Neural cell (in vitro differentiated cells): ENCODE measurements at regions not wholly inside any gene's neighbourhood (a gene's known extent, or its start where the extent isn't known, plus 50 kb on each side); places are given as distances from the start of the nearest gene placed in this dataset.

Experiments used
- H2AFZ ChIP-seq: fragments of 200-600, 300-800 bp; sonication (generic), shearing (Covaris generic); 2 replicates; pipeline ENCODE4 v1.6.0; 2014; ENCODE audit warnings: low read depth, mild to moderate bottlenecking, antibody characterized with exemption, low read length, moderate library complexity
- H3F3A ChIP-seq: fragments of 200-600 bp; shearing (Covaris generic); 2 replicates; pipeline ENCODE4 v1.6.1; 2016; ENCODE audit warnings: mild to moderate bottlenecking, moderate library complexity, mixed read lengths, antibody characterized with exemption, low read length; ENCODE audit not compliant: insufficient read depth, poor library complexity, severe bottlenecking
- H3K27ac ChIP-seq: fragments of 200-600, 300-800 bp; sonication (generic), shearing (Covaris generic); 2 replicates; pipeline ENCODE4 v1.5.1; 2014; ENCODE audit warnings: mild to moderate bottlenecking, low read length, moderate library complexity
- H3K27me3 ChIP-seq: fragments of 300-800, 200-600 bp; sonication (generic), shearing (Covaris generic); 2 replicates; pipeline ENCODE4 v1.6.0; 2014; ENCODE audit warnings: mild to moderate bottlenecking, low read depth, low read length, moderate library complexity; ENCODE audit not compliant: insufficient read depth
- H3K36me3 ChIP-seq: fragments of 300-800, 200-600 bp; sonication (generic), shearing (Covaris generic); 2 replicates; pipeline ENCODE4 v1.5.1; 2014; ENCODE audit warnings: mild to moderate bottlenecking, antibody characterized with exemption, low read length, moderate library complexity; ENCODE audit not compliant: insufficient read depth
- H3K4me2 ChIP-seq: fragments of 300-800, 200-600 bp; sonication (generic), shearing (Covaris generic); 2 replicates; pipeline ENCODE4 v1.6.0; 2014; ENCODE audit warnings: mild to moderate bottlenecking, low read length
- H3K4me3 ChIP-seq: fragments of 300-800, 200-600 bp; sonication (generic), shearing (Covaris generic); 2 replicates; pipeline ENCODE4 v1.5.1; 2014; ENCODE audit warnings: mild to moderate bottlenecking, low read length, moderate library complexity
- H3K79me2 ChIP-seq: fragments of 200-600 bp; shearing (Covaris generic); replicated peaks from 2 replicates; pipeline ENCODE4 v1.6.0; 2014; ENCODE audit warnings: mild to moderate bottlenecking, low read length, moderate library complexity; ENCODE audit not compliant: insufficient read depth
- H3K9ac ChIP-seq: fragments of 300-800, 200-600 bp; sonication (generic), shearing (Covaris generic); 2 replicates; pipeline ENCODE4 v1.6.1; 2016; ENCODE audit warnings: mild to moderate bottlenecking, low read length, mixed read lengths
- H3K9me2 ChIP-seq: fragments of 200-600 bp; shearing (Covaris generic); 2 replicates; pipeline ENCODE4 v1.6.1; 2016; ENCODE audit warnings: mild to moderate bottlenecking, low read length, mixed read lengths; ENCODE audit not compliant: insufficient read depth
- H3K9me3 ChIP-seq: fragments of 200-600, 300-800 bp; sonication (generic), shearing (Covaris generic); 2 replicates; pipeline ENCODE4 v1.6.1; 2016; ENCODE audit warnings: mild to moderate bottlenecking, mixed run types, low read length, moderate library complexity, mixed read lengths
- H4K20me1 ChIP-seq: fragments of 200-600 bp; shearing (Covaris generic); 2 replicates; pipeline ENCODE4 v1.6.1; 2016; ENCODE audit warnings: mild to moderate bottlenecking, mixed run types; ENCODE audit not compliant: insufficient read depth
- CTCF ChIP-seq: fragments of 450-650 bp; IDR thresholded peaks from 2 replicates; pipeline ENCODE4 v1.5.1; 2014; ENCODE audit warnings: antibody characterized with exemption, mild to moderate bottlenecking, moderate library complexity; ENCODE audit not compliant: poor library complexity, severe bottlenecking
- EP300 ChIP-seq: fragments of 450-650 bp; conservative IDR thresholded peaks from 2 replicates; pipeline ENCODE4 v1.6.1; 2014; ENCODE audit warnings: antibody characterized with exemption, mild to moderate bottlenecking, moderate library complexity; ENCODE audit not compliant: poor library complexity, severe bottlenecking
- EZH2 ChIP-seq: fragments of 200-600, 300-800 bp; shearing (Covaris generic), sonication (generic); IDR thresholded peaks from 2 replicates; pipeline ENCODE4 v1.6.1; 2014; ENCODE audit warnings: antibody characterized with exemption, low read length, borderline replicate concordance, mild to moderate bottlenecking; ENCODE audit not compliant: insufficient read depth, poor library complexity, severe bottlenecking
- MXI1 ChIP-seq: fragments of 450-650 bp; conservative IDR thresholded peaks from 2 replicates; pipeline ENCODE4 v1.6.1; 2014; ENCODE audit warnings: antibody characterized with exemption, mild to moderate bottlenecking; ENCODE audit not compliant: poor library complexity, severe bottlenecking
- POLR2AphosphoS5 ChIP-seq: IDR thresholded peaks from 2 replicates; pipeline ENCODE4 v1.6.1; 2012
- RAD21 ChIP-seq: fragments of 450-650 bp; conservative IDR thresholded peaks from 2 replicates; pipeline ENCODE4 v1.6.1; 2014; ENCODE audit warnings: antibody characterized with exemption, mild to moderate bottlenecking, moderate library complexity
- REST ChIP-seq: IDR thresholded peaks from 2 replicates; pipeline ENCODE4 v1.6.1; 2012; ENCODE audit warnings: borderline replicate concordance
- SMC3 ChIP-seq: fragments of 450-650 bp; conservative IDR thresholded peaks from 2 replicates; pipeline ENCODE4 v1.6.1; 2014; ENCODE audit warnings: antibody characterized with exemption, mild to moderate bottlenecking, moderate library complexity; ENCODE audit not compliant: poor library complexity
- TAF1 ChIP-seq: IDR thresholded peaks from 2 replicates; pipeline ENCODE4 v1.6.1; 2012; ENCODE audit warnings: low read depth

GRCh38 chr5:35443803-35444595, 173.7 kb upstream of the SPEF2 start:
- TF ChIP-seq EP300 (no peak), CTCF (no peak), SMC3 (no peak), MXI1 (no peak), RAD21 (no peak), EZH2 (no peak), REST (no peak)
- Histone ChIP-seq H2AFZ (no peak overlapping the region), H3K36me3 (no peaks in the 10 kb centered on the region), H3K9me3 (no peaks in the 10 kb centered on the region), H3K27ac (no peak overlapping the region), H3K4me2 (no peak overlapping the region), H3K9ac (no peak overlapping the region), H4K20me1 (no peaks in the 10 kb centered on the region), H3K4me3 (no peak overlapping the region), H3K9me2 (no peaks in the 10 kb centered on the region), H3F3A (no peaks in the 10 kb centered on the region), H3K27me3 (no peaks in the 10 kb centered on the region), H3K79me2 (no peaks in the 10 kb centered on the region)

- no peak overlapping the region for H3K4me2 ChIP-seq
- no peak for TF ChIP-seq RAD21
- TF ChIP-seq CTCF = no peak
- no peak for TF ChIP-seq REST
- TF ChIP-seq EZH2 = no peak
- no peak for TF ChIP-seq POLR2AphosphoS5
- TF ChIP-seq TAF1 = no peak
- TF ChIP-seq MXI1 = no peak
- no peak for TF ChIP-seq EP300
- TF ChIP-seq SMC3 = no peak
- no peaks in the 10 kb centered on the region for H4K20me1 ChIP-seq
- H3K79me2 ChIP-seq = no peaks in the 10 kb centered on the region
- H3K9ac ChIP-seq = no peak overlapping the region
- H3F3A ChIP-seq = no peaks in the 10 kb centered on the region
- no peak overlapping the region for H3K27ac ChIP-seq
- H3K9me2 ChIP-seq = no peaks in the 10 kb centered on the region
- no peaks in the 10 kb centered on the region for H3K9me3 ChIP-seq
- H2AFZ ChIP-seq = no peak overlapping the region
- H3K36me3 ChIP-seq = no peaks in the 10 kb centered on the region
- H3K4me3 ChIP-seq = no peak overlapping the region
- H3K27me3 ChIP-seq = no peaks in the 10 kb centered on the region
Measured at GRCh38 chr5:35442885-35443639, 174.6 kb upstream of the SPEF2 start.
